Adrenal gland (tissue), 5 donors: ENCODE measurements at regions not wholly inside any gene's neighbourhood (a gene's known extent, or its start where the extent isn't known, plus 50 kb on each side); places are given as distances from the start of the nearest gene placed in this dataset.

Experiments
- POLR2A ChIP-seq, 2 donors: fragments of 450-650 bp; IDR thresholded peaks; one replicate each; pipeline ENCODE4 v1.6.1; 2017; ENCODE audit warnings: antibody characterized with exemption in 2 of 2, mild to moderate bottlenecking in 2 of 2, moderate library complexity in 1 of 2
- TF ChIP-seq, protein P1 (sequence below), 6 experiments: fragments of 450-650 bp in 4 of 6; fragments of 200-600 bp in 2 of 6; sonication (generic) in 1 of 6; IDR thresholded peaks; 1 replicate in 5 of 6; 2 replicates in 1 of 6; pipeline versions ENCODE4 v1.5.1 to v1.8.0; 2016 to 2021; ENCODE audit warnings: antibody characterized with exemption in 6 of 6, mild to moderate bottlenecking in 2 of 6, moderate library complexity in 1 of 6
- donor health status: DM: no; HTN: no; CAD: no.

DNA sequence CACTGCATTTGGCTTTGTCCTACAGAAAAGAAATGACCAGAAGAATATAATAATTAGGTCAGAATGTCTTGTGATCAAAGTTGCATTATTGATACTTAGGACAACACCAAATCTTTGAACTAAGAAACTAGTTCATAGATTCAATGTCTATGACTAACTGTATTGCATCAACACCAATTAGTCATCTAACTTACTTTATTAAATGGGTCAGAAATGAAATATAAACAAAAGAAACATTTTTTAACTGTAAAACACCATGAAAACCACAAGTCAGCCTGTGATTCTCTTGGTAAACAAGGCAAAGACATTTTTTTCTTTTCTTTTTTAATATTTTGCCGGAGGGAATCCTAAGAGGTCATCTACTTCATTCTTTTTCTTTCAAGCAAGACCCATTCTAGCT is 114.1 kb upstream of the HDDC2 start:
- TF ChIP-seq, protein P1, sequence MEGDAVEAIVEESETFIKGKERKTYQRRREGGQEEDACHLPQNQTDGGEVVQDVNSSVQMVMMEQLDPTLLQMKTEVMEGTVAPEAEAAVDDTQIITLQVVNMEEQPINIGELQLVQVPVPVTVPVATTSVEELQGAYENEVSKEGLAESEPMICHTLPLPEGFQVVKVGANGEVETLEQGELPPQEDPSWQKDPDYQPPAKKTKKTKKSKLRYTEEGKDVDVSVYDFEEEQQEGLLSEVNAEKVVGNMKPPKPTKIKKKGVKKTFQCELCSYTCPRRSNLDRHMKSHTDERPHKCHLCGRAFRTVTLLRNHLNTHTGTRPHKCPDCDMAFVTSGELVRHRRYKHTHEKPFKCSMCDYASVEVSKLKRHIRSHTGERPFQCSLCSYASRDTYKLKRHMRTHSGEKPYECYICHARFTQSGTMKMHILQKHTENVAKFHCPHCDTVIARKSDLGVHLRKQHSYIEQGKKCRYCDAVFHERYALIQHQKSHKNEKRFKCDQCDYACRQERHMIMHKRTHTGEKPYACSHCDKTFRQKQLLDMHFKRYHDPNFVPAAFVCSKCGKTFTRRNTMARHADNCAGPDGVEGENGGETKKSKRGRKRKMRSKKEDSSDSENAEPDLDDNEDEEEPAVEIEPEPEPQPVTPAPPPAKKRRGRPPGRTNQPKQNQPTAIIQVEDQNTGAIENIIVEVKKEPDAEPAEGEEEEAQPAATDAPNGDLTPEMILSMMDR (IDR thresholded peaks at IDR 0.05): no peak
- TF ChIP-seq POLR2A (IDR thresholded peaks at IDR 0.05): no peak
